GM21723 (cell line): ENCODE measurements at regions not wholly inside any gene's neighbourhood (a gene's known extent, or its start where the extent isn't known, plus 50 kb on each side); places are given as distances from the start of the nearest gene placed in this dataset.
"Not testable (repeated sequence)": the region's sequence is repeated elsewhere in the genome, so short reads cannot be mapped to it uniquely, and the experiment has no call there.

Experiments used
- ATAC-seq: cut with Tn5 transposase; IDR thresholded peaks from one replicate; pipeline ENCODE4 v1.9.1; 2021; ENCODE audit warnings: mild to moderate bottlenecking, moderate library complexity; ENCODE audit not compliant: unreplicated experiment

DNA sequence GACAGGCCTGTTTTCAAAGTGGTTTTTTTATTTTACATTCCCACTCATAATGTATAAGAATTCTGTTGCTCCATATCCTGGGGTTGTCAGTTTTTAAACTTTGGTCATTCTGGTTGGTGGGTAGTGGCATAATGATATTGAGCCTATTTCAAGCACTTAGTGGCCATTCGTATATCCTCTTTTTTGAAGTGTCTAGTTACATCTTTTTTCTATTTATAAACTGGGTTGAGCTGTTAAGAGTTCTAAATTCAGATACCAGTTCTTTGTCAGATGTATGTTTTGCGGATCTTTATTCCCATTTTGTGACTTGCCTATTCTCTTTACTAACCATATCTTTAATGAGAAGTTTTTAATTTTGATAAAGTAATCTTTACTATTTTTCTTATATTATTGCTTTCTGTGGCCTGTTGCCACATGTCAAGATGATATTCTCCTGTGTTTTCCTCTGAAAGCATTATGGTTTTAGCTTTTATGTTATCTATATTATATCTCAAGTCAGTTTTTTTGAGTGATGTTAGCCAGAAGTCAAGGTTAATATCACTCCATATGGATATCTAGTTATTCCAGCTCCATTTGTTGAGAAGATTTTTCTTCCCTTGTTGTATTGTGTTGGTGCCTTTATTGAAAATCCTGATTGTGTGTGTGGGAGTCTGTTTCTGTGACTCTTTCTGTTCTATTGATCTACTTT lies 110.9 kb downstream of the FHIP1A start:
- ATAC-seq, result no peak

DNA sequence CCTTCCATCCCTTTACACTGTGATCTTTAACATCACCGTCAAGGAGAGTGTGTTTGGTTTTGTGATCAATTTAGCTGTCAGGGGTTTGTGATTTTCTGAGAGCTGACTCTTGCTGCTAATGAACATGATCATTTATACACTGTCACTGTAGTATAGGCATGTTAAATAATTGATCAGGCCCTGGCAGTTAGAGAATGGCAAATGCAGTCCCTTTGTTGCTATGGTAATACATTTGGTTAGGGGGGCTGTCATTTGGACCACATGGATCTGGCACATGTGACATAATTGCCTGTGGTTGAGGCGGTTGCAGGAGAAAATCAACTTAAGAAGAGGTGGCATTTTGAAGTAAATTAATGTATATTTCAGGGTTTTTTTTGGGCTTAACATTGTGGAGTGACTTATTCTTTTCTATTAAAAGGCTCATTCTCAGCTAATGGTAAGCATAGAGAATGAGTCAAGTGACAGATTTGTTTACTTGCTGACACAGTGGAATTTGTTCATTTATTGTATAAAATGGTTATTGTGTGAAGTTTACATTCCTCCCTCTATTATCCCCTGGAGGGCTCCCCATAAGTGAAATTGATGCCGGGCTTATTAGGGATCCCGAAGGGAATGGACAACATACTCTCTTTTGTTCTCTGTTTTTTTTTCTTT lies 114.0 kb downstream of the FHIP1A start:
- ATAC-seq, result no peak

DNA sequence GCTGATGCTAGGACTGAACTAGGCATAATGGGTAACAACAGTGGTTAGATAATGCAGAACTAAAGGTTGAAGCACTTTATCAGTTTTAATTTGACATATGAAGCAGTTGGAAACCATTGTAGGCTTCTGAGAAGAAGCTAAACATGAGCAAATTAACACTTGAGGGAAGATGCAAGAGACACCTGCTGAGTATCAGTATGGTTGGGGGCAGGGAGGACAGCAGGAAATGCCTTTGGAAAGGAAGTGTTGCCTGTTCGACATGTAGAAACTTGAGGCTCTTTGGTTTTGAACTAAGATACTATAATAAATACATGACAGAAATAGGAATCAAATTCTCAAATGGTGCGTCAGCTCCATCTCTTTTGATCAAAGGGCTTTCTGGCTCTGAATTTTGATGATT lies 115.6 kb downstream of the FHIP1A start:
- ATAC-seq, result no peak

GRCh38 chr4:151526489-151526888 lies 117.5 kb downstream of the FHIP1A start:
- ATAC-seq, result not testable (repeated sequence)

DNA sequence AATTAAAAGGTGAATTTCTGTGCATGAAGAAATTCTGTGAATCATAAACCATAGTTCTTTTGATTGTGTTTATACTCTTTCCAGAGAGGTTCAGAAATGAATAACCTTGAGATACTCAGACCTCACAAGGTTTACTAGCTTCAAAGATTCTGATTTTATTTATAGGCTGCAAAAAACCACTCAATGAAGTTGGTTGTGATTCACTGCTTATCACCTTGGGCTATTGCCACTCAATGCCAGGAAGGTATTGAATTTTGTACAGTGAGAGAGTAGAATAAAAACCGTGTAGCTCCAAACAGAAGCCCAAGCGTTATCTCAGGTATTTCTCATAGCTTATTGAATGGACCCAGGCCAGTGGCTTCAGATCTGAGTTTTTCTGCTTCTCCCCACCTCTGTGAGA lies 118.7 kb downstream of the FHIP1A start:
- no peak for ATAC-seq

DNA sequence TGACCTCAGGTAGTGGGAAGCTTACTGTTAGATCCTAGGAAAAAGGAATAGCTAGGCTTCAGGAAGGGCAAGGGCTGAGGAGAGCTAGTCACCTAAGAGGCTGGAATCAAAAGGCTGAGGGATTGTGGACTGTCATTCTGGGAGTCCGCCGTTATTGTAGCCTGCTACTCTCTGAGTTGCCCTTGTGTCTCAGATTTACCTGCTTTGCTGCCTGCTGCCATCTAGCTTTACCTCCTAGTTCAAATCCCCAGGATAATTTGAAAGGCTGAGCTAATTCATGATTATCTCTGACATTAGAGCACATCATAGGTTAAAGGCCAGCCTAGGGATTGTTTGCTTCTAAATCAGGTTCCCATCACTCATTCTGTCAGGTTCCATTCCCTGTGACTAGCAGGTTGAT lies 120.2 kb downstream of the FHIP1A start:
- no peak for ATAC-seq

DNA sequence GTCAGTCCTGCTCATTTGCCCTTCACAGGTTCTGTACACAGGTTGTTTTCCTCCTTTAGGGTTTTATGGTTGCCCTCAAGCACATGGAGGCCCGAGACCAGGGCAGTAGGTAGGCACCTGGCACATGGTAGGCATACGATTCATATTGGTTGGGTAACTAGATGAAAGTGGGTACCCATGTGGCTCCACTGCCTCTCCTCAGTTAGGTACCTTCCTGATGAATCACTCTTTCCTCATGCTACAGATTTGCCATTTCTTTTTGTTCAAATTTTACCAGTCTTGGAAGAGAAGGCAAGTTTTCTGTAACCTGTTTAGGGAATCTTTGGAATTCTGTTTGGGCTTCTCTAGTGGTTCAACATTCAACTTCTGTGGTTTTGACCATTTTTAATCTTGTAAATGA lies 121.3 kb downstream of the FHIP1A start:
- ATAC-seq, result no peak

DNA sequence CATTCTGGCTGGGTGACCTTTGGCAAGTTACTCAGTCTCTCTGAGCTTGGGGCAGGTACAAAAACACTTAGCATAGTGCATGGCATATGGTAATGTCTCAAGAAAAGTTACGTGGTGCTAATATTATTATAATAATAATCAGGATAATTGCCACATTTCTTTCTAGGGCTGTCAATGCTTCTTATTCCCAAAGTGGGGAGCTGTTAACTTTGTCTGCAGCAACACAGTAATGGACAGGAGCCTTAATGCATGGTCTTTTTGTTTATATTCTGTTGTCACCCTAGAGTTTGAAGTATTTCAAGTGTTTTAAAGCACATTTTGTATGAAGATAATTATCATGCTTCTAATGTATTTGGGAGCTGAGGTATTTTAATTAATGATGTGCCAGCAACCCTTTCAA lies 121.8 kb downstream of the FHIP1A start:
- ATAC-seq, result no peak

- no peak for ATAC-seq
These were observed 123.2 kb downstream of the FHIP1A start for GRCh38 chr4:151532001-151532708.

DNA sequence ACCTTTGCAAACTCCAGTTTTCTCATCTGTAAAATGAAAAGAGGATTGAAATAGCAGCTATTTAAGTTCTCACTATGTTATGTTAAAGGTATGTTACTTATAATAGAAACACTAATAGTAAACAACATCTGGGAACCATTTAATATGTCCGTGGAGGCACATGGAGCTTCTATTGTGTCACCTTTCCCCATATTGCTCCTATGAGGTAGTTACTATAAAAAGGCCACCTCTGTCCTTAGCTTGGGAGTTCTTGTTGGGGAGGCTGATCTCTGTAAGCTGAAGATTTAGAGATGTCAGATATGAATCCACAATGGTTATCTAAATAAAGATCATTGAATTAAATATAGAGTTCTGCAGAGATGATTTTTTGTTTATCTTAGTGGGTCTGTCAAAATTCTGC lies 125.2 kb downstream of the FHIP1A start:
- no peak for ATAC-seq

DNA sequence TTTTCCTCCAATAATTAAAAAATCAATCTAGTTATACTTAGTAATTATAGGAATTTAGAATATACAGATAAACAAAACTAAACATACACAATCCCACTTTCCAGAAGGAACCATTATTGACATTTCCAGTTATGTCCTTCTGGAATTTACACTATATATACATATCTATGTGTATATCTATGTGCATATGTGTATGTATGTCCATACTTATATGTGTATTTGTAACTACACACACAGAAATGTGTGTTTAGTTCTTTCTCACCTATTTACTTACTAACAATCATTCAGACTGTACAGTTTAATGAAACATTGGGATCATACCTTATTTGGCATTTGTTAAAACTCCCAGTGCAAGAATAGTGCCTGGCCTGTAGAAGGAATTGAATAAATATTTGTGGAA lies 126.4 kb downstream of the FHIP1A start:
- no peak for ATAC-seq

- no peak for ATAC-seq
These were observed 128.7 kb downstream of the FHIP1A start for GRCh38 chr4:151537687-151538086.

- no peak for ATAC-seq
These were observed 130.0 kb downstream of the FHIP1A start for GRCh38 chr4:151538963-151539362.

DNA sequence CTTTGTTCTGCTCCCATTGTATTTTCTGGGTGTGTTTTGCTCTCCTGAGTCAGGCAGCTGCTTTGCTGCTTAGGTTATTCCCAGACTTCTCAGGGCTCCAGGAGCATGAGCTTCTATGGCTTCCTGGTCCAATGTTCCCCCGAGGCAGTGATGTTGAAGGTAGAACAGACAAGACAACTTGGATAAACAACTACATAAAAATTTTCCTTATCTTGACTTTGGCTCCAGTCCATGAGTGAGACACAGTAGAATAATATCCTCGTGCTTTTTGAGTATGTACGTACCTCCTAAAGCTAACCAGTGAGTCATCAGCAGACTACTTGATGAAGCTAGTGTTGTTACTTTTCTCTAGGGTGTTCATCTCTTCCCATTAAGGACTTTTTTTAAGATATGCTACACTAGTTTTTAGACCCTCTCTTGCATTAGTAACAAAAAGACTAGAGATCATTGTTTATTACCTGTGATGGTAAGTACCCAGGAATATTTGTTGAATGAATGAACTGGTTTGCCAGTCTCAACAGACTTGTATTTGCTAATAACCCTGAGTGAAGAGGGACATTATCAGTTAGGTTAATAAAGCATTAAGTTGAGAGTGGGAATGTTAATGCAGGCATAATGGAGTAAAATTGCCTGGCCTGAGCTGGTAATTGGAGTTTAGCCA lies 131.9 kb downstream of the FHIP1A start:
- no peak for ATAC-seq

- ATAC-seq, result no peak
These were observed 132.6 kb downstream of the FHIP1A start for GRCh38 chr4:151541389-151542071.

DNA sequence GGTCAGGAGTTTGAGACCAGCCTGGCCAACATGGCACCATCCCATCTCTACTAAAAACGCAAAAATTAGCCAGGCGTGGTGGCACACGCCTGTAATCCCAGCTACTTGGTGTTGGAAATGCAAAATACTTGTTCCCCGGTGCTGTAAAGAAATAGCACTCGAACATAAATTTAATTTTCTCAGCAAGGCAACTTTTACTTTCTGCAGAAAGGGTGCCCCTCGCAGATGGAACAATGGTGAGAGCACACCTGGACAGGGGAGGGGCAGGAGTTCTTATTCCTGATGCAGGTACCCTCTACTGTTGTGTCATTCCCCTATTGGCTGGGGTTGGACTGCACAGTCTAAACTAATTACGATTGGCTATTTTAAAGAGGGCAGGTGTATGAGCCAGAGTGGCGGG lies 139.7 kb downstream of the FHIP1A start:
- ATAC-seq, result no peak

GRCh38 chr4:151549378-151549777 lies 140.4 kb downstream of the FHIP1A start:
- ATAC-seq, result not testable (repeated sequence)

DNA sequence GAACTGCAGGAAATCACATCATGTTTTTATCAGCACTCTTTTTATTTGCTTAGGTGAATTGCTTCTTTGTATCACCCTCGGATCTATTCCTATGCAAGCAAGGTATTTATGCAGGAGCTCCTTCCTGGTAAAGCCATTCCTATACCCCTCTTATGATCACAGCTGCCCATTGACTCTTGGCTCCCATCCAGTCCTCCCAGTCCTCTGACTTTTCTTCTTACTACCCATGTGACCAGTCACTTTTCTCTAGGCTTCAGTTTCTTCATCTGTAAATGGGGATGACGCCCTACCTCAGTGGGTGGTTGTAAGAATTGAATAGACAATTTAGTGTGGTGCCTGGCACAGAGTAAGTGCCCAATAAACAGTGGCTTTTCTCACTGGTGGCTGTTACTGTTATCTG lies 144.9 kb downstream of the FHIP1A start:
- no peak for ATAC-seq

GRCh38 chr4:151555151-151555945 lies 146.4 kb downstream of the FHIP1A start:
- ATAC-seq, result no peak

GRCh38 chr4:151558496-151559113 lies 149.6 kb downstream of the FHIP1A start:
- no peak for ATAC-seq
